HepG2 (cell line): ENCODE measurements at regions not wholly inside any gene's neighbourhood (a gene's known extent, or its start where the extent isn't known, plus 50 kb on each side); places are given as distances from the start of the nearest gene placed in this dataset.

Source experiments
- ATAC-seq: fragments of 200-7000 bp; cut with Tn5 transposase; 3 replicates; pipeline ENCODE4 v1.9.1; 2020; ENCODE audit warnings: mild to moderate bottlenecking, moderate library complexity
- BruUV-seq: library from RNA; stranded (reverse); fragments of 400-500 nt; replicated peaks from 2 replicates; lab custom pipeline; 2021; lab: Mats Ljungman, UMichigan
- CTCF ChIA-PET: fragments of 300-600 bp; formaldehyde crosslinking; extraction: SDS; loops from one replicate; lab custom pipeline; 2021; ENCODE audit warnings: low total read pairs, inconsistent platforms, low intra/inter-chr PET ratio; lab: Yijun Ruan, JAX
- POLR2A ChIA-PET: fragments of 350-600 bp; sonication (Branson Sonifier 250); formaldehyde crosslinking; loops from one replicate; lab custom pipeline; 2020; ENCODE audit warnings: antibody characterized with exemption, inconsistent platforms; lab: Yijun Ruan, JAX
- DNase-seq: peaks from one replicate; pipeline ENCODE4 v3.0.0-alpha.2; 2015; ENCODE audit warnings: low spot score
- FAIRE-seq: peaks from 3 replicates; lab custom pipeline; 2011; peaks lifted over from hg19 to GRCh38; lab: Jason Lieb, UNC
- H2AFZ ChIP-seq: one replicate; pipeline ENCODE4 v1.6.1; 2011; ENCODE audit warnings: low read length, inconsistent platforms
- H3K27ac ChIP-seq: fragments of 300-600 bp; 3 replicates; pipeline ENCODE4 v1.8.0; 2011; ENCODE audit warnings: mixed run types, mild to moderate bottlenecking, mixed read lengths, low read length, inconsistent platforms; ENCODE audit not compliant: insufficient read depth; ENCODE audit errors: extremely low read length
- H3K27me3 ChIP-seq, 2 experiments: fragments of 200-600 bp in 1 of 2; 2 replicates in 1 of 2; 3 replicates in 1 of 2; pipeline versions ENCODE4 v1.6.0 to v1.8.0; 2011; ENCODE audit warnings: low read length in 2 of 2, mild to moderate bottlenecking in 2 of 2, moderate library complexity in 2 of 2, inconsistent platforms in 1 of 2; ENCODE audit not compliant: insufficient read depth in 2 of 2, control insufficient read depth in 1 of 2
- H3K36me3 ChIP-seq, 2 experiments: fragments of 200-600 bp in 1 of 2; replicated peaks in 1 of 2; 2 replicates in 1 of 2; 3 replicates in 1 of 2; pipeline versions ENCODE4 v1.5.1 to v1.8.0; 2011; ENCODE audit warnings: low read length in 2 of 2, inconsistent platforms in 1 of 2; ENCODE audit not compliant: insufficient read depth in 2 of 2, control insufficient read depth in 1 of 2
- H3K4me1 ChIP-seq: 2 replicates; pipeline ENCODE4 v1.5.1; 2012; ENCODE audit warnings: low read length, inconsistent platforms; ENCODE audit not compliant: insufficient read depth
- H3K4me2 ChIP-seq: 2 replicates; pipeline ENCODE4 v1.6.0; 2011; ENCODE audit warnings: low read depth, low read length, inconsistent platforms
- H3K4me3 ChIP-seq, 3 experiments: fragments of 200-600 bp in 1 of 3; sonication (generic), shearing (Covaris generic) in 1 of 3; replicated peaks in 1 of 3; 2 replicates each; pipeline ENCODE4 v1.5.1; 2011 to 2016; ENCODE audit warnings: low read length in 3 of 3, inconsistent platforms in 2 of 3, low read depth in 2 of 3, mild to moderate bottlenecking in 2 of 3, control low read depth in 1 of 3, mixed read lengths in 1 of 3; ENCODE audit not compliant: insufficient read depth in 1 of 3
- H3K79me2 ChIP-seq: one replicate; pipeline ENCODE4 v1.6.1; 2011; ENCODE audit warnings: low read length, inconsistent platforms; ENCODE audit not compliant: insufficient read depth
- H3K9ac ChIP-seq: 2 replicates; pipeline ENCODE4 v1.6.0; 2011; ENCODE audit warnings: mild to moderate bottlenecking, low read depth, low read length, inconsistent platforms; ENCODE audit not compliant: insufficient read depth
- H3K9me3 ChIP-seq: 2 replicates; pipeline ENCODE4 v1.5.1; 2012; ENCODE audit warnings: mild to moderate bottlenecking, low read length
- H4K20me1 ChIP-seq: 2 replicates; pipeline ENCODE4 v1.6.0; 2011; ENCODE audit warnings: inconsistent platforms, mild to moderate bottlenecking, low read length, moderate library complexity; ENCODE audit not compliant: insufficient read depth
- CCAR2 ChIP-seq: fragments of 200-400 bp; formaldehyde crosslinking; optimal IDR thresholded peaks from 2 replicates; pipeline ENCODE3; 2018; ENCODE audit warnings: low read depth, mild to moderate bottlenecking, low read length, moderate library complexity
- PAF1 ChIP-seq: IDR thresholded peaks from 2 replicates; pipeline ENCODE4 v1.6.1; 2016; ENCODE audit warnings: missing genetic modification reagents, missing compliant biosample characterization
- PLRG1 ChIP-seq: fragments of 450-650 bp; conservative IDR thresholded peaks from 2 replicates; pipeline ENCODE4 v1.6.1; 2016
- REXO4 ChIP-seq: sonication (generic); formaldehyde crosslinking; IDR thresholded peaks from 2 replicates; pipeline ENCODE4 v1.8.0; 2022; ENCODE audit warnings: missing genetic modification reagents, mild to moderate bottlenecking, borderline replicate concordance
- TMF1 ChIP-seq: sonication (generic); formaldehyde crosslinking; IDR thresholded peaks from 2 replicates; pipeline ENCODE4 v1.8.1; 2022; ENCODE audit warnings: low read depth, missing genetic modification reagents
- ZBTB8A ChIP-seq: sonication (generic); formaldehyde crosslinking; IDR thresholded peaks from 2 replicates; pipeline ENCODE4 v1.4.0; 2020; ENCODE audit warnings: mild to moderate bottlenecking, low read depth, missing genetic modification reagents, borderline replicate concordance
- ZFAT ChIP-seq: sonication (generic); formaldehyde crosslinking; conservative IDR thresholded peaks from 2 replicates; pipeline ENCODE4 v1.8.1; 2023; ENCODE audit warnings: missing genetic modification reagents, inconsistent platforms
- ZKSCAN5 ChIP-seq: sonication (generic); formaldehyde crosslinking; IDR thresholded peaks from 2 replicates; pipeline ENCODE4 v1.5.1; 2020; ENCODE audit warnings: mild to moderate bottlenecking, missing genetic modification reagents
- ZNF260 ChIP-seq: sonication (generic); formaldehyde crosslinking; IDR thresholded peaks from 2 replicates; pipeline ENCODE4 v1.4.0; 2020; ENCODE audit warnings: missing genetic modification reagents, low read depth, mild to moderate bottlenecking, borderline replicate concordance
- ZNF496 ChIP-seq: sonication (generic); formaldehyde crosslinking; IDR thresholded peaks from 2 replicates; pipeline ENCODE4 v1.8.1; 2023; ENCODE audit warnings: mild to moderate bottlenecking, moderate library complexity, missing genetic modification reagents; ENCODE audit not compliant: insufficient replicate concordance
- ZNF616 ChIP-seq: sonication (generic); formaldehyde crosslinking; IDR thresholded peaks from 2 replicates; pipeline ENCODE4 v1.5.0; 2020; ENCODE audit warnings: low read depth, mild to moderate bottlenecking, missing genetic modification reagents
- ZNF790 ChIP-seq: sonication (generic); formaldehyde crosslinking; IDR thresholded peaks from 2 replicates; pipeline ENCODE4 v1.8.0; 2022; ENCODE audit warnings: missing genetic modification reagents, mild to moderate bottlenecking, borderline replicate concordance
- WGBS: methylation state at CpG from one replicate; pipeline ENCODE4 v1.1.6; 2017; ENCODE audit warnings: low lambda C conversion rate; 5-methylcytosine and 5-hydroxymethylcytosine counted together
- in situ Hi-C: cut with HindIII; loops from 2 replicates; pipeline ENCODE4 v1.10.0; 2017; ENCODE audit warnings: low pct_unique_long_range_greater_than_20kb; ENCODE audit not compliant: extremely low pct_ligation_motif_present
- intact Hi-C: fragments of 100-400 bp; cut with micrococcal nuclease; formaldehyde crosslinking; loops from one replicate; pipeline ENCODE4 v1.10.0; 2022; ENCODE audit not compliant: unreplicated experiment

DNA sequence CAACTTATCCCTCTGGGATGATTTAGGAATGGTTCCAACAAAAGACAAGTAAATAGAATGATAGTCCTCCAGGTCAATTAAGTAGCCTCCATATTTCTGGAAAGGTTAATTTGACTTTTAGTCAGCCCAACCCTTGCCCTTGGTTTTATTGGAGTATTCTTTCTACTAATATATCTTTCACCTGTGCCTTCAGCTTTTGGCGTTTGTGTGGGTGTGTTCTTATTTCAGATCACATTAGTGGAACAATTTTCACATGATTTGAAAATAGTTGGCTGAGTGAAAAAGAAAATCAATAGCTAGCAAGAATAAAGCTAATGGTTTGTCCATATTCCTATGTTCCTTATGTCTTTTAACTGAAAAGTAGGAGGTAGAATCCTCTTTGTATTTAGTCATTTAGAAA lies 239.6 kb upstream of the SGK1 start:
- Histone ChIP-seq H3K4me3 (no peak overlapping the region), H4K20me1 (no peaks in the 10 kb centered on the region), H3K9ac (no peak overlapping the region), H3K79me2 (no peaks in the 10 kb centered on the region), H3K27me3 (no peaks in the 10 kb centered on the region), H2AFZ (no peak overlapping the region), H3K9me3 (no peaks in the 10 kb centered on the region), H3K4me1 (no peaks in the 10 kb centered on the region), H3K27ac (no peak overlapping the region), H3K36me3 (no peaks in the 10 kb centered on the region), H3K4me2 (no peak overlapping the region)
- WGBS, result 0% methylated on average over 1 of the region's 1 CpG
- FAIRE-seq (no peak), DNase-seq (no peak), ATAC-seq (no peak)
- ChIA-PET POLR2A (no interaction called here), CTCF (no interaction called here)
- no peak for TF ChIP-seq REXO4 (CRISPR knock-in tag)
- in situ Hi-C loops (no loop called here), intact Hi-C loops (no loop called here)
- BruUV-seq, result no TSS peak

DNA sequence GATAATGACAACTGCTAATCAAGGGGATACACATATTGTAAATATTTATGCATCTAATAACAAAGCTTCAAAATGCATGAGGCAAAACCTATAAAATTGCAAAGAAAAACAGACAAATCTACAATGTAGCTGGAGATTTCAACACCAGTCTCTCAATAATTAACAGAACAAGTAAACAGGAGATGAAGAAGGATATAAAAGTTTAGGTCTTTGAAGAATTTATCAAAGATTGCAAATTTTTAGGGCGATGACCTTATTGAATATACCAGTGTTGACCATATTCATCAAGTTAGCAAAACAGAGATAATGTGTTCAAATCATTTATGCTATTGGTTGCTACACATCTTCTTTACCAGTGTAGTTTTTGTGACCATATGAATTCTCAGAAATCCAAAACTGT lies 237.8 kb upstream of the SGK1 start:
- TF ChIP-seq ZNF260 (CRISPR knock-in tag), result no peak
- TF ChIP-seq CCAR2, result no peak
- no peak for TF ChIP-seq PLRG1
- no peak for TF ChIP-seq PAF1 (CRISPR knock-in tag)
- no peak for TF ChIP-seq ZNF790
- no peak for TF ChIP-seq TMF1 (CRISPR knock-in tag)
- no peak for TF ChIP-seq ZNF496 (CRISPR knock-in tag)
- TF ChIP-seq ZKSCAN5 (CRISPR knock-in tag), result no peak
- TF ChIP-seq ZBTB8A, result no peak
- TF ChIP-seq ZNF616 (CRISPR knock-in tag), result no peak
- no peak for TF ChIP-seq ZFAT
- Histone ChIP-seq H3K4me2 (no peak overlapping the region), H4K20me1 (no peaks in the 10 kb centered on the region), H3K79me2 (no peaks in the 10 kb centered on the region), H3K9ac (no peak overlapping the region), H3K36me3 (no peaks in the 10 kb centered on the region), H3K4me3 (no peak overlapping the region), H3K27me3 (no peaks in the 10 kb centered on the region), H3K4me1 (no peaks in the 10 kb centered on the region), H3K9me3 (no peaks in the 10 kb centered on the region), H2AFZ (no peak overlapping the region), H3K27ac (no peak overlapping the region)
- POLR2A ChIA-PET, result no interaction called here
- BruUV-seq, result no TSS peak
- intact Hi-C loops, result no loop called here
- CTCF ChIA-PET, result no interaction called here
- 0% methylated on average over 1 of the region's 1 CpG for WGBS
- ATAC-seq (no peak), FAIRE-seq (no peak), DNase-seq (no peak)
- in situ Hi-C loops, result no loop called here
